Bronchial epithelial cell (primary cell): ENCODE measurements at regions not wholly inside any gene's neighbourhood (a gene's known extent, or its start where the extent isn't known, plus 50 kb on each side); places are given as distances from the start of the nearest gene placed in this dataset.

Source experiments
- DNase-seq: peaks from one replicate; pipeline ENCODE4 v3.0.0-alpha.2; 2010; ENCODE audit warnings: low read depth
- FAIRE-seq: peaks from 2 replicates; lab custom pipeline; 2011; peaks lifted over from hg19 to GRCh38; lab: Jason Lieb, UNC
- H3K27me3 ChIP-seq: 2 replicates; pipeline ENCODE4 v1.5.1; 2011; ENCODE audit warnings: low read length; ENCODE audit not compliant: control insufficient read depth, insufficient read depth
- H3K36me3 ChIP-seq: 2 replicates; pipeline ENCODE4 v1.5.1; 2011; ENCODE audit warnings: low read length; ENCODE audit not compliant: control insufficient read depth, insufficient read depth
- H3K4me3 ChIP-seq: 2 replicates; pipeline ENCODE4 v1.5.1; 2011; ENCODE audit warnings: mild to moderate bottlenecking, low read depth, low read length, control low read depth
- TF ChIP-seq, protein P1 (sequence below): IDR thresholded peaks from 2 replicates; pipeline ENCODE4 v1.5.1; 2011; ENCODE audit warnings: mild to moderate bottlenecking, moderate library complexity, low read length, control low read depth, inconsistent platforms; ENCODE audit not compliant: insufficient read depth, severe bottlenecking

DNA sequence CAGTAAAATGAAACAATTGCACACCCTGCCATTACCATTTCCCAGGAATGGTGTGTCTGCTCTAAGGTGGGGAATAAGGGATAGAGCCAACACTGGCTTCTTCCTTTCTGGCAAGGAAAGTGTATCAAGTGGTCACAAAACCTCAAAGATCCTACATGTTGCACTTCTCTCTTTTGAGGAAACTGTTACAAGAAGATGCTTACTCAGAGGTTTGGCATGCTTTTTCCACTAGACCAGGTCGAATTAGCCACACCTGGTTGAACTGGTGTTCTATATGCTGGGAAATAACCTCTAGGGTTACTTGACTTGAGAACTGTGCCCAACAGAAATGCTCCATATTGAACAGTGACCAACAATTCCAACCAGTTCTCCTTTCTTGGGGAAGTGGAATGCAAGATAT is 102.9 kb downstream of the LRRN1 start:
- H3K27me3 ChIP-seq, result no peaks in the 10 kb centered on the region
- H3K36me3 ChIP-seq, result no peaks in the 10 kb centered on the region
- TF ChIP-seq, protein P1, sequence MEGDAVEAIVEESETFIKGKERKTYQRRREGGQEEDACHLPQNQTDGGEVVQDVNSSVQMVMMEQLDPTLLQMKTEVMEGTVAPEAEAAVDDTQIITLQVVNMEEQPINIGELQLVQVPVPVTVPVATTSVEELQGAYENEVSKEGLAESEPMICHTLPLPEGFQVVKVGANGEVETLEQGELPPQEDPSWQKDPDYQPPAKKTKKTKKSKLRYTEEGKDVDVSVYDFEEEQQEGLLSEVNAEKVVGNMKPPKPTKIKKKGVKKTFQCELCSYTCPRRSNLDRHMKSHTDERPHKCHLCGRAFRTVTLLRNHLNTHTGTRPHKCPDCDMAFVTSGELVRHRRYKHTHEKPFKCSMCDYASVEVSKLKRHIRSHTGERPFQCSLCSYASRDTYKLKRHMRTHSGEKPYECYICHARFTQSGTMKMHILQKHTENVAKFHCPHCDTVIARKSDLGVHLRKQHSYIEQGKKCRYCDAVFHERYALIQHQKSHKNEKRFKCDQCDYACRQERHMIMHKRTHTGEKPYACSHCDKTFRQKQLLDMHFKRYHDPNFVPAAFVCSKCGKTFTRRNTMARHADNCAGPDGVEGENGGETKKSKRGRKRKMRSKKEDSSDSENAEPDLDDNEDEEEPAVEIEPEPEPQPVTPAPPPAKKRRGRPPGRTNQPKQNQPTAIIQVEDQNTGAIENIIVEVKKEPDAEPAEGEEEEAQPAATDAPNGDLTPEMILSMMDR, result no peak
- no peak overlapping the region for H3K4me3 ChIP-seq
- FAIRE-seq, result no peak
- DNase-seq, result peak; percentile 35

DNA sequence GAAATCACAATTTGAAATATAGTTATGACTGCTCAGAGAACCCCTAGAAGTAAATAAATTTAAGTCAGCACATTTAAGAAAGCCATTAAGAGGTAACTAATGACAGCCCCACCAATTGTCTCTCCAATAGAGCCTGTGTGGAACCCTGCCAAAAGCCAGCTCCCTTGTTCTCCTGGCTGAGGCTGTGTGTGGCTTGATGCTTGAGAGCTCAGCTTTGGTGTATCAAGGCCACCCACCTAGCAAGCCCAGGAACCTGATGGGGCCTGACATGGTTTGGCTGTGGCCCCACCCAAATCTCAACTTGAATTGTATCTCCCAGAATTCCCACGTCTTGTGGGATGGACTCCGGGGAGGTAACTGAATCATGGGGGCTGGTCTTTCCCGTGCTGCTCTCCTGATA is 106.9 kb downstream of the LRRN1 start:
- Histone ChIP-seq H3K4me3 (no peak overlapping the region), H3K27me3 (no peaks in the 10 kb centered on the region), H3K36me3 (no peaks in the 10 kb centered on the region)
- DNase-seq (no peak), FAIRE-seq (no peak)
- TF ChIP-seq, protein P1, result no peak

DNA sequence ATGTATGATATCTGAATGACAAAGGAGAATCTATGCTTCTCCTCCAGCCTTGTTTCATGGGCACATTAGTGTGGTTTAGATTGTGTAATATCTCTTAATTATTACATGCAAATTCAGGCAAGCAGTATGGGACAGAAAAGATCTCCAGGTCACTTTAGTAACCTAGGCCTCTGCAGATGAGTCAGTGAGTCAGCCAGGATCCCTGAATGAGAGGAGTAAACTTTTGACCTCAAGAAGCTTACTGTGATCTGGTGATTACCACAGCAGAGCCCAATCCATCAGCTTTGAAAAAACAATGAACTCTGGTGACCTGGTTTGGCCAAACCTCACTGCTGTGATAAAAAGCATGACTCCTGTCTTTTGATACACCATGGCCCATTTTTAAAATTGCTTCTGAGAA is 107.8 kb downstream of the LRRN1 start:
- H3K36me3 ChIP-seq, result no peaks in the 10 kb centered on the region
- TF ChIP-seq, protein P1, result no peak
- H3K27me3 ChIP-seq, result no peaks in the 10 kb centered on the region
- FAIRE-seq (no peak), DNase-seq (no peak)
- no peak overlapping the region for H3K4me3 ChIP-seq

DNA sequence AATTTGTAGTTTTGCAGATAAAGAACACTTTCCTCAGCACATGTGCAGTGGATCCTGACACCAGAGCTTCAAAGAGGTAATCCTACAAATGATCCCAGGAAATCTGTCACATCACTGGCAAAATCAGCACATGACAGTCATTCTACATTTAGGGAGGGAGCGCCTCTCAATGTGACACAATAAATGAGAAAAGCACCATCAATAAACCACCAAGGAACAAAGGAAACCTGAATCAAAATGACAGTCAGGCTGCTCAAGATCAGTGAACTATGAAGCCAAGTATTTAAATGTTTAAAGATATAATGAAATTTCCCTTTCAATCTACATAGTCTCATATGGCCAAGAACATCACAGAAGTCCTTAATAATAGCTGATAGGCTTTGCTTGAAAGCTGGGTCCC is 119.5 kb downstream of the LRRN1 start:
- H3K4me3 ChIP-seq, result no peak overlapping the region
- DNase-seq, result no peak
- TF ChIP-seq, protein P1, result no peak
- H3K36me3 ChIP-seq, result no peaks in the 10 kb centered on the region
- H3K27me3 ChIP-seq, result no peaks in the 10 kb centered on the region
- no peak for FAIRE-seq

DNA sequence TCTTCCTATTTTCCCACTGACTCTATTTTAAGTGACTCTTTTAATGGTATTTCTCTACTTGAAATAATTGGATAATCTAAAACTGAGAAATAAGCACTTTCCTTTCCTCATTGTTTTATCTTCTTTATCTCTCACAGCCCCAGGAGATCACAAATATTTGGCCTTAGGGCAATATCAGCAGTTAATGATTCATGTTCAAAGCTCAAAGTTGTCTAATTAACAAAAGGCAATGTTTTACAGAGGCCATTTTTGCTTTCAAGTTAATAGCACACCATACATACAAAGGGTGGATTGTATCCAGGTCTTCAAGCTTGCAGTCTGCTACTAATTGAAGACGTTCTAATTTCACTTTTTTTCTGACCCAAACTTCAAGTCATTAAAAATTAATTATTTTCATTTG is 120.1 kb downstream of the LRRN1 start:
- H3K36me3 ChIP-seq, result no peaks in the 10 kb centered on the region
- H3K4me3 ChIP-seq, result no peak overlapping the region
- H3K27me3 ChIP-seq, result no peaks in the 10 kb centered on the region
- TF ChIP-seq, protein P1, result no peak
- FAIRE-seq, result no peak
- no peak for DNase-seq

DNA sequence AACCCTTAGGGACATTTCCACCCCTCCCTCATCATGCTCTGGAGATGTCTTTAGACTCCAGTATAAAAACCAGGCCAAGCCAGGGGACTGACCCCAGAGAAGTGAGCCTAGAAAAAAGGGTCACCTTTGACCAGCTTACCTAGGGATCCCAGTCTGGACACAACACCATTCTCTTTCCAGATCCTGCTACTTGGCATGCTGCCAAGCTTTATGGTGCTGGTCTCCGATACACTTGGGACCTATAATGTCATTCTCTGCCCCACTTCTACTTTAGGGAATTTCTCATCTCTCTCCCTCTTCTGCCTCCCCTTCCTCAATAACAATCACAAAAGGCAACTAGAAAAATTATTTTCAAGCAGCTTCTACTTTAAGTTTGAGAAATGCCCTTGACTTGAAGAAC is 124.4 kb downstream of the LRRN1 start:
- TF ChIP-seq, protein P1, result no peak
- Histone ChIP-seq H3K36me3 (no peaks in the 10 kb centered on the region), H3K27me3 (no peaks in the 10 kb centered on the region), H3K4me3 (no peak overlapping the region)
- DNase-seq, result no peak
- no peak for FAIRE-seq
